Esophagus squamous epithelium (tissue), 4 donors: ENCODE measurements at regions not wholly inside any gene's neighbourhood (a gene's known extent, or its start where the extent isn't known, plus 50 kb on each side); places are given as distances from the start of the nearest gene placed in this dataset.

Experiments
- POLR2A ChIP-seq, 4 donors: fragments of 450-650 bp; IDR thresholded peaks; one replicate each; pipeline ENCODE4 v1.6.1; 2017; ENCODE audit warnings: antibody characterized with exemption in 4 of 4, mild to moderate bottlenecking in 4 of 4, moderate library complexity in 3 of 4
- TF ChIP-seq, protein P1 (sequence below), 6 experiments: fragments of 450-650 bp in 4 of 6; fragments of 200-600 bp in 2 of 6; sonication (generic) in 2 of 6; IDR thresholded peaks; one replicate each; pipeline ENCODE4 v1.5.1; 2016 to 2019; ENCODE audit warnings: antibody characterized with exemption in 6 of 6, mild to moderate bottlenecking in 4 of 6, moderate library complexity in 4 of 6

DNA sequence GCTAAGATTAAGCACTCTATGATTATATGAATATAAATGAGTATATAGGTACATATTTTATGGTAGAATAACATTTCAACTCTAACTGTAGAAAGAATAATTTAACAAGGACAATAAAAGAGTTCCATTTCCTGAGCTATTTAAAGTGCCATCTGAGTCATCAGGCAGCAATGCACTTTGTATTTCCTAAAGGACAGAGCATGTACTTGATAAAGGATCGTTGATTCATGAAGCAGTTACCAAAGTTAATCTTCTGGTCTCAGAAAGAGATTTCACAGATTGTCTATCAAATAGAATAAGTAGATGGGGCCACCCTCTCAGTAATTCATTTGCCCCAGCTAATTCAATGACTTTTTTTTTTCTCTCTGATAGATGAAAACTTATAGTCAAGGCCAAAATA, 747.8 kb downstream of the CDH18 start:
- TF ChIP-seq, protein P1, sequence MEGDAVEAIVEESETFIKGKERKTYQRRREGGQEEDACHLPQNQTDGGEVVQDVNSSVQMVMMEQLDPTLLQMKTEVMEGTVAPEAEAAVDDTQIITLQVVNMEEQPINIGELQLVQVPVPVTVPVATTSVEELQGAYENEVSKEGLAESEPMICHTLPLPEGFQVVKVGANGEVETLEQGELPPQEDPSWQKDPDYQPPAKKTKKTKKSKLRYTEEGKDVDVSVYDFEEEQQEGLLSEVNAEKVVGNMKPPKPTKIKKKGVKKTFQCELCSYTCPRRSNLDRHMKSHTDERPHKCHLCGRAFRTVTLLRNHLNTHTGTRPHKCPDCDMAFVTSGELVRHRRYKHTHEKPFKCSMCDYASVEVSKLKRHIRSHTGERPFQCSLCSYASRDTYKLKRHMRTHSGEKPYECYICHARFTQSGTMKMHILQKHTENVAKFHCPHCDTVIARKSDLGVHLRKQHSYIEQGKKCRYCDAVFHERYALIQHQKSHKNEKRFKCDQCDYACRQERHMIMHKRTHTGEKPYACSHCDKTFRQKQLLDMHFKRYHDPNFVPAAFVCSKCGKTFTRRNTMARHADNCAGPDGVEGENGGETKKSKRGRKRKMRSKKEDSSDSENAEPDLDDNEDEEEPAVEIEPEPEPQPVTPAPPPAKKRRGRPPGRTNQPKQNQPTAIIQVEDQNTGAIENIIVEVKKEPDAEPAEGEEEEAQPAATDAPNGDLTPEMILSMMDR (IDR thresholded peaks at IDR 0.05) = no peak
- TF ChIP-seq POLR2A (IDR thresholded peaks at IDR 0.05) = no peak
